Glomerular visceral epithelial cell (primary cell): ENCODE measurements at regions not wholly inside any gene's neighbourhood (a gene's known extent, or its start where the extent isn't known, plus 50 kb on each side); places are given as distances from the start of the nearest gene placed in this dataset.
"Not testable (repeated sequence)": the region's sequence is repeated elsewhere in the genome, so short reads cannot be mapped to it uniquely, and the experiment has no call there.

Experiments
- DNase-seq: peaks from one replicate; pipeline ENCODE4 v3.0.0-alpha.2; 2016; ENCODE audit errors: extremely low spot score

GRCh38 chr5:32534041-32534440 lies 51.3 kb upstream of the SUB1 start:
- DNase-seq = no peak

GRCh38 chr5:32531885-32532520 lies 53.4 kb upstream of the SUB1 start:
- DNase-seq = peak; percentile 54

GRCh38 chr5:32527321-32527720 lies 58.0 kb upstream of the SUB1 start:
- DNase-seq = not testable (repeated sequence)

- DNase-seq = no peak
Measured at GRCh38 chr5:32526810-32527209, 58.5 kb upstream of the SUB1 start.

- no peak for DNase-seq
Measured at GRCh38 chr5:32523625-32524024, 61.7 kb upstream of the SUB1 start.

GRCh38 chr5:32522429-32523143 lies 62.8 kb upstream of the SUB1 start:
- DNase-seq = peak; percentile 39

GRCh38 chr5:32521481-32521880 lies 63.9 kb upstream of the SUB1 start:
- no peak for DNase-seq

- DNase-seq = no peak
Measured at GRCh38 chr5:32520972-32521371, 64.4 kb upstream of the SUB1 start.

GRCh38 chr5:32520356-32520755 lies 65.0 kb upstream of the SUB1 start:
- no peak for DNase-seq

- no peak for DNase-seq
Measured at GRCh38 chr5:32519508-32519907, 65.8 kb upstream of the SUB1 start.

GRCh38 chr5:32514806-32515205 lies 70.3 kb upstream of the ZFR start:
- no peak for DNase-seq

GRCh38 chr5:32512926-32513325 lies 68.4 kb upstream of the ZFR start:
- no peak for DNase-seq

- peak; percentile 14 for DNase-seq
Measured at GRCh38 chr5:32511776-32512374, 67.3 kb upstream of the ZFR start.

GRCh38 chr5:32510860-32511259 lies 66.3 kb upstream of the ZFR start:
- no peak for DNase-seq

- no peak for DNase-seq
Measured at GRCh38 chr5:32508806-32509805, 64.6 kb upstream of the ZFR start.

GRCh38 chr5:32507738-32508434 lies 63.3 kb upstream of the ZFR start:
- DNase-seq = peak; percentile 40

- DNase-seq = no peak
Measured at GRCh38 chr5:32506799-32507198, 62.3 kb upstream of the ZFR start.

GRCh38 chr5:32506201-32506661 lies 61.7 kb upstream of the ZFR start:
- no peak for DNase-seq

GRCh38 chr5:32505756-32506155 lies 61.2 kb upstream of the ZFR start:
- no peak for DNase-seq

- peak; percentile 27 for DNase-seq
Measured at GRCh38 chr5:32504989-32505596, 60.6 kb upstream of the ZFR start.
